Sigmoid colon (tissue), 6 donors: ENCODE measurements at regions not wholly inside any gene's neighbourhood (a gene's known extent, or its start where the extent isn't known, plus 50 kb on each side); places are given as distances from the start of the nearest gene placed in this dataset.

Experiments used
- DNase-seq: peaks from one replicate; pipeline ENCODE4 v3.0.0-alpha.2; 2019
- H3K27ac ChIP-seq, 4 donors: fragments of 200-600 bp; sonication (generic); one replicate each; pipeline ENCODE4 v1.5.1; 2016 to 2019; ENCODE audit warnings: mild to moderate bottlenecking in 1 of 4
- H3K27me3 ChIP-seq, 3 donors: fragments of 200-600 bp; sonication (generic); one replicate each; pipeline ENCODE4 v1.5.1; 2019; ENCODE audit warnings: mild to moderate bottlenecking in 1 of 3
- H3K36me3 ChIP-seq, 4 donors: fragments of 200-600 bp; sonication (generic); one replicate each; pipeline ENCODE4 v1.5.1; 2016 to 2019
- H3K4me1 ChIP-seq, 4 donors: fragments of 200-600 bp; sonication (generic); one replicate each; pipeline ENCODE4 v1.5.1; 2017 to 2019
- H3K4me3 ChIP-seq, 4 donors: fragments of 200-600 bp; sonication (generic); one replicate each; pipeline ENCODE4 v1.5.1; 2017 to 2019; ENCODE audit warnings: mild to moderate bottlenecking in 2 of 4, moderate library complexity in 1 of 4
- H3K9me3 ChIP-seq, 4 donors: fragments of 200-600 bp in 3 of 4; sonication (generic) in 3 of 4; one replicate each; pipeline versions ENCODE4 v1.5.1 to v1.6.1; 2013 to 2019
- CTCF ChIP-seq, 4 experiments: fragments of 450-650 bp in 3 of 4; fragments of 200-600 bp in 1 of 4; IDR thresholded peaks; one replicate each; pipeline ENCODE4 v1.5.1; 2016 to 2019; ENCODE audit warnings: antibody characterized with exemption in 4 of 4, mild to moderate bottlenecking in 3 of 4, moderate library complexity in 2 of 4
- EP300 ChIP-seq, 4 donors: sonication (generic); formaldehyde crosslinking; IDR thresholded peaks; one replicate each; pipeline ENCODE4 v1.6.1; 2017; ENCODE audit warnings: antibody characterized with exemption in 4 of 4
- POLR2A ChIP-seq, 2 donors: fragments of 450-650 bp; IDR thresholded peaks; one replicate each; pipeline ENCODE4 v1.6.1; 2016; ENCODE audit warnings: antibody characterized with exemption in 2 of 2, mild to moderate bottlenecking in 2 of 2, moderate library complexity in 2 of 2
- POLR2AphosphoS5 ChIP-seq, 4 donors: sonication (generic); formaldehyde crosslinking; IDR thresholded peaks; one replicate each; pipeline ENCODE4 v1.6.1; 2017; ENCODE audit warnings: antibody characterized with exemption in 4 of 4
- WGBS, 2 donors: extraction: QIAGEN DNeasy Blood & Tissue Kit; methylation state at CpG; one replicate each; pipeline ENCODE4 v1.1.7; 2013; 5-methylcytosine and 5-hydroxymethylcytosine counted together
- intact Hi-C: fragments of 100-400 bp; cut with DNase I; formaldehyde crosslinking; loops from one replicate; pipeline ENCODE4 v1.15.1; 2023
- donor health status: healthy with polysubstance abuse.
- donor health status: healthy.

GRCh38 chr7:109318136-109318535 is 748.5 kb downstream of the DNAJB9 start:
- Histone ChIP-seq H3K9me3 (no peaks in the 10 kb centered on the region), H3K4me1 (no peaks in the 10 kb centered on the region), H3K36me3 (no peaks in the 10 kb centered on the region), H3K27me3 (no peaks in the 10 kb centered on the region), H3K27ac (no peak overlapping the region), H3K4me3 (no peak overlapping the region)
- TF ChIP-seq POLR2A (IDR thresholded peaks at IDR 0.05) (no peak), POLR2AphosphoS5 (IDR thresholded peaks at IDR 0.05) (no peak), CTCF (IDR thresholded peaks at IDR 0.05) (no peak), EP300 (IDR thresholded peaks at IDR 0.05) (no peak)
- intact Hi-C loops = no loop called here
- DNase-seq = no peak

DNA sequence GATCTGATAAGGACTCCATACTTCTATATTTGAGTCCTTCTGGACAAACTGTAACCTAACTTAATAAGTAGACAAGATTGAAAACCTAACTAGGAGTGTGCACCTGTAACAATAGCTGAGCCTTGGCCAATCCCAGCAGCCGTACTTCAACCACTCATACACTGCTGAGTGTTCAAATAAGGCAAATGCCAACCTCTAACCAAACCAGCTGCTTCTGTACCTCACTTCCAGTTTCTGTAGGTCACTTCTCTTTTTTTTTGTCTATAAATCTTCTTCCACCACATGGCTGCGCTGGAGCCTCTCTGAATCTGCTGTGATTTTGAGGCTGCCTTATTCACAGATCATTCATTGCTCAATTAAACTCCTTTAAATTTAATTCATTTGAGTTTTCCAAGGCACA is 753.2 kb downstream of the DNAJB9 start:
- TF ChIP-seq POLR2AphosphoS5 (IDR thresholded peaks at IDR 0.05) (no peak), POLR2A (IDR thresholded peaks at IDR 0.05) (no peak), CTCF (IDR thresholded peaks at IDR 0.05) (no peak), EP300 (IDR thresholded peaks at IDR 0.05) (no peak)
- no peaks in the 10 kb centered on the region for H3K4me1 ChIP-seq
- H3K27ac ChIP-seq = no peak overlapping the region
- no peaks in the 10 kb centered on the region for H3K27me3 ChIP-seq
- no peak overlapping the region for H3K4me3 ChIP-seq
- WGBS, 2 donors = 62 to 69% methylated on average over 2 of the region's 2 CpGs
- intact Hi-C loops = no loop called here
- no peaks in the 10 kb centered on the region for H3K9me3 ChIP-seq
- H3K36me3 ChIP-seq = no peaks in the 10 kb centered on the region
- no peak for DNase-seq

- Histone ChIP-seq H3K27ac (no peak overlapping the region), H3K9me3 (no peaks in the 10 kb centered on the region), H3K27me3 (no peaks in the 10 kb centered on the region), H3K4me1 (no peaks in the 10 kb centered on the region), H3K4me3 (no peak overlapping the region), H3K36me3 (no peaks in the 10 kb centered on the region)
- 87 to 89% methylated on average over 4 of the region's 4 CpGs for WGBS, 2 donors
- DNase-seq = no peak
- TF ChIP-seq EP300 (IDR thresholded peaks at IDR 0.05) = no peak
- intact Hi-C loops = no loop called here
Measured at GRCh38 chr7:109331423-109331822, 761.7 kb downstream of the DNAJB9 start.

DNA sequence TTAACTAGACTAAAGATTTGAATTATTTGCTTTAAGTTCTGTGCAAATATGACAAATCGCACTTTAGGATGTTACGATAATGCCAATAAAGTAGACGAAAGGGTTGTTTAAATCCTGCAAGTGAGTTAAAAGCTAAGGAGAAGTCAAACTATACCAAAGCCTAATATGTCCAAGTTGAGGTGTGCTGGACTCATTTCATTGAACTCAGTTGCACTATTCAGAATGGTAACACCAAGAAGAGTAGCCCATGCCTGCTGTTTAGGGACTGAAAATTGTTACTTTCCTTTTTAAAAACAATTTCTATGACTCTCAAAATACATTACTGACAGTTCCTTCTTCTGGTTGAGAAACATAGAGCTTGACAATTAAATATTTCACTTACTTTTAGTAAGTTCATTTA is 766.3 kb downstream of the DNAJB9 start:
- H3K9me3 ChIP-seq = peaks cover 0 to 3% (median 0%) of the 10 kb centered on the region in 4 donors
- no peak overlapping the region for H3K27ac ChIP-seq
- intact Hi-C loops = no loop called here
- H3K4me3 ChIP-seq = no peak overlapping the region
- H3K4me1 ChIP-seq = no peaks in the 10 kb centered on the region
- H3K36me3 ChIP-seq = no peaks in the 10 kb centered on the region
- no peak for DNase-seq
- no peak for TF ChIP-seq POLR2A (IDR thresholded peaks at IDR 0.05)
- no peak for TF ChIP-seq EP300 (IDR thresholded peaks at IDR 0.05)
- TF ChIP-seq CTCF (IDR thresholded peaks at IDR 0.05) = no peak
- no peak for TF ChIP-seq POLR2AphosphoS5 (IDR thresholded peaks at IDR 0.05)
- 56 to 76% methylated on average over 3 of the region's 3 CpGs for WGBS, 2 donors
- no peaks in the 10 kb centered on the region for H3K27me3 ChIP-seq

DNA sequence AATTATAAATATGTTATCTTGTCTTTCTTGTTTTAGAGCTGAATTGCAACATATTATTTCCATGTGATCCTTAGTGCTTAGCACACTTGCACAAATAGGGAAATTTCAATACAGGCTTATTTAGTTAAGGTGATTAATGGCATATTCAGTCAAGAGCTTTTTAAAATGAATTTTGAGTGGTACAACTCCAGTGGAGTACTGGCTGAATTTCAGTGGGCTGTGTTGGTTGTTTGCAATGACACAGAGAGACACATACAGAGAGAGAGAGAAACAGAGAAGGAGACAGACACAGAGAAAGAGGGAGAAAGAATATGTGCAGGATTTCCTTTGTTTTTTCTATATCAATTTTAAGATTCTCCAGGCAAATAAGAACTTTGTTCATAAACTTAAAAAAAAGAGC is 766.9 kb downstream of the DNAJB9 start:
- TF ChIP-seq CTCF (IDR thresholded peaks at IDR 0.05) (no peak), POLR2A (IDR thresholded peaks at IDR 0.05) (no peak), EP300 (IDR thresholded peaks at IDR 0.05) (no peak), POLR2AphosphoS5 (IDR thresholded peaks at IDR 0.05) (no peak)
- intact Hi-C loops = no loop called here
- no peaks in the 10 kb centered on the region for H3K27me3 ChIP-seq
- no peak overlapping the region for H3K4me3 ChIP-seq
- H3K36me3 ChIP-seq = no peaks in the 10 kb centered on the region
- H3K9me3 ChIP-seq = peaks cover 0 to 3% (median 0%) of the 10 kb centered on the region in 4 donors
- H3K4me1 ChIP-seq = no peaks in the 10 kb centered on the region
- no peak overlapping the region for H3K27ac ChIP-seq
- no peak for DNase-seq
